ENCODE measurements at regions not wholly inside any gene's neighbourhood (a gene's known extent, or its start where the extent isn't known, plus 50 kb on each side); places are given as distances from the start of the nearest gene placed in this dataset.

GRCh38 chr6:82779041-82779440 is 286.6 kb downstream of the UBE3D start:
- CTCF ChIA-PET (ENCODE audit: unreplicated experiment), result no interaction called here
- intact Hi-C loops (cut with micrococcal nuclease; ENCODE audit: unreplicated experiment), result no loop called here

GRCh38 chr6:82780334-82780733 is 285.3 kb downstream of the UBE3D start:
- Histone ChIP-seq H3K27ac (ENCODE audit: low read depth, low read length, poor library complexity, severe bottlenecking) (no peak overlapping the region), H4K20me1 (ENCODE audit: insufficient read depth, low read length) (no peaks in the 10 kb centered on the region), H3K4me3 (ENCODE audit: low read depth, low read length, poor library complexity, severe bottlenecking) (no peak overlapping the region), H3K36me3 (ENCODE audit: insufficient read depth, low read length) (no peaks in the 10 kb centered on the region), H3K4me1 (ENCODE audit: insufficient read depth, low read length, poor library complexity, severe bottlenecking) (no peaks in the 10 kb centered on the region), H3K9me2 (ENCODE audit: insufficient read depth, low read length) (no peaks in the 10 kb centered on the region), H3K4me2 (ENCODE audit: low read length) (no peak overlapping the region), H3K79me2 (ENCODE audit: insufficient read depth, low read depth, low read length) (no peaks in the 10 kb centered on the region), H2AFZ (ENCODE audit: low read length) (no peak overlapping the region), H3K9me3 (ENCODE audit: low read length) (no peaks in the 10 kb centered on the region)
- ChIA-PET POLR2A (interaction anchor here (0.6 kb wide), 1 partner anchor 312 kb away, joined by 4 read pairs; no protein-coding TSS in a partner anchor), CTCF (ENCODE audit: unreplicated experiment) (no interaction called here)
- DNase-seq (ENCODE audit: low spot score), result no peak
- intact Hi-C loops (cut with micrococcal nuclease; ENCODE audit: unreplicated experiment), result no loop called here
- no peak for TF ChIP-seq CTCF (conservative IDR thresholded peaks at IDR 0.05; ENCODE audit: low read length)
- TF ChIP-seq EZH2phosphoT487 (IDR thresholded peaks at IDR 0.05; ENCODE audit: borderline replicate concordance, low read depth, low read length), result no peak
- BruUV-seq (replicated peaks), result no TSS peak

More at GRCh38 chr6:82779041-82779440, 286.6 kb downstream of the UBE3D start:
- BruUV-seq (replicated peaks), result no TSS peak
- TF ChIP-seq CTCF (conservative IDR thresholded peaks at IDR 0.05; ENCODE audit: low read length) (no peak), EZH2phosphoT487 (IDR thresholded peaks at IDR 0.05; ENCODE audit: borderline replicate concordance, low read depth, low read length) (no peak)
- Histone ChIP-seq H3K9me3 (ENCODE audit: low read length) (no peaks in the 10 kb centered on the region), H3K27ac (ENCODE audit: low read depth, low read length, poor library complexity, severe bottlenecking) (no peak overlapping the region), H3K4me2 (ENCODE audit: low read length) (no peak overlapping the region), H3K9me2 (ENCODE audit: insufficient read depth, low read length) (no peaks in the 10 kb centered on the region), H3K4me3 (ENCODE audit: low read depth, low read length, poor library complexity, severe bottlenecking) (no peak overlapping the region), H3K79me2 (ENCODE audit: insufficient read depth, low read depth, low read length) (no peaks in the 10 kb centered on the region), H2AFZ (ENCODE audit: low read length) (no peak overlapping the region), H3K4me1 (ENCODE audit: insufficient read depth, low read length, poor library complexity, severe bottlenecking) (no peaks in the 10 kb centered on the region), H4K20me1 (ENCODE audit: insufficient read depth, low read length) (no peaks in the 10 kb centered on the region), H3K36me3 (ENCODE audit: insufficient read depth, low read length) (no peaks in the 10 kb centered on the region)
- POLR2A ChIA-PET, result no interaction called here
- DNase-seq (ENCODE audit: low spot score), result no peak

GRCh38 chr6:82781620-82782204 is 283.9 kb downstream of the UBE3D start:
- no peaks in the 10 kb centered on the region for H3K9me2 ChIP-seq (ENCODE audit: insufficient read depth, low read length)
- no TSS peak for BruUV-seq (replicated peaks)
- H3K27ac ChIP-seq (ENCODE audit: low read depth, low read length, poor library complexity, severe bottlenecking), result no peak overlapping the region
- no peaks in the 10 kb centered on the region for H3K79me2 ChIP-seq (ENCODE audit: insufficient read depth, low read depth, low read length)
- H3K36me3 ChIP-seq (ENCODE audit: insufficient read depth, low read length), result no peaks in the 10 kb centered on the region
- no peak overlapping the region for H2AFZ ChIP-seq (ENCODE audit: low read length)
- no peak for TF ChIP-seq CTCF (conservative IDR thresholded peaks at IDR 0.05; ENCODE audit: low read length)
- no peaks in the 10 kb centered on the region for H3K4me1 ChIP-seq (ENCODE audit: insufficient read depth, low read length, poor library complexity, severe bottlenecking)
- no peak overlapping the region for H3K4me3 ChIP-seq (ENCODE audit: low read depth, low read length, poor library complexity, severe bottlenecking)
- H3K4me2 ChIP-seq (ENCODE audit: low read length), result no peak overlapping the region
- ChIA-PET POLR2A (no interaction called here), CTCF (ENCODE audit: unreplicated experiment) (no interaction called here)
- intact Hi-C loops (cut with micrococcal nuclease; ENCODE audit: unreplicated experiment), result no loop called here
- no peaks in the 10 kb centered on the region for H3K9me3 ChIP-seq (ENCODE audit: low read length)
- no peaks in the 10 kb centered on the region for H4K20me1 ChIP-seq (ENCODE audit: insufficient read depth, low read length)
- DNase-seq (ENCODE audit: low spot score), result no peak
